GM19035 (cell line): ENCODE measurements at regions not wholly inside any gene's neighbourhood (a gene's known extent, or its start where the extent isn't known, plus 50 kb on each side); places are given as distances from the start of the nearest gene placed in this dataset.
"Not testable (repeated sequence)": the region's sequence is repeated elsewhere in the genome, so short reads cannot be mapped to it uniquely, and the experiment has no call there.

Source experiments
- ATAC-seq: cut with Tn5 transposase; IDR thresholded peaks from one replicate; pipeline ENCODE4 v1.9.1; 2021; ENCODE audit not compliant: unreplicated experiment

DNA sequence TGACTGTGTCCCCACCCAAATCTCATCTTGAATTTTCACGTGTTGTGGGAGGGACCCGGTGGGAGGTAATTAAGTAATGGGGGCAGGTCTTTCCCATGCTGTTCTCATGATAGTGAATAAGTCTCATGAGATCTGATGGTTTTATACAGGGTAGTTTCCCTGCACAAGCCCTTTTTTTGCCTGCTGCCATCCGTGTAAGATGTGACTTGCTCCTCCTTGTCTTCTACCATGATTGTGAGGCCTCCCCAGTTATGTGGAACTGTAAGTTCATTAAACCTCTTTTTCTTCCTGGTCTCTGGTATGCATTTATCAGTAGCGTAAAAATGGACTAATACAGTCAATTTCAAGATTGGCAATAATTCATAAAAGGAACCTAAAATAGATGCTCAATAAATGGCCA is 261.0 kb downstream of the ETV1 start:
- not testable (repeated sequence) for ATAC-seq

DNA sequence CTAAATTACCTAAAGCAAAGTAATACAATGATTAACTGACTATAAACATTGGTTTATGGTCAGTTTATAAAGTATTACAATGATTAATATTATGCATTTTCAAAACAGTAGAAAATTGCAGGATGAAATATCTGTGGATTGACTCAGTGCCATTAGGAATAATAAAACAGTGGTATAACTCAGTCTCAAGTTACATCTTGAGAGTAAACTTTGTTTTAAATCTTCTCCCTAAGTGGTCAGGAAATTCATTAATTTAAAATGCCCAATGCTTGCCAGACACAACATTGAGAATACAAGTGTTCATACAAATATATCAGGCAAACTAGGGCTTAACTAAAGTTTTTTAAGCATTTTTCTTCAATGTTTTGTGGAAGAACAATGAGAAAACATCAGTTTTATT is 257.8 kb downstream of the ETV1 start:
- no peak for ATAC-seq

DNA sequence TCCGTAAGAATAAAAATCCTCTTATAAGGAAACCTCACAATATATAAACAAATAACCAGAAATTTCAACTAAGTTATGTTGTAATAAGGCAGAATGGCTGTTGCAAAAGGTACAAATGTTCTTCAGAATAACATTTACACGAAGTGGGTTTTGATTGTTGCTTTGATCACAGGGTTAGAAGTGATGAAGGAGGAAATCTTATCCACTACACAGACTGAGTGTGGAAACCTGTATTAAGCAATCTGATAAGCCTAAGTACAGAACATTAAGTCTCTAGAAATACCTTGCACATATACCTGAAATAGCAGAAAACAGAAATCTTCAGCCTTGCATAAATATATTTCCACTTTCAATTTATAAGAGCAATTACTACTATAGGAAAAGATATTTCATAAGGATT is 251.9 kb downstream of the ETV1 start:
- ATAC-seq, result no peak

DNA sequence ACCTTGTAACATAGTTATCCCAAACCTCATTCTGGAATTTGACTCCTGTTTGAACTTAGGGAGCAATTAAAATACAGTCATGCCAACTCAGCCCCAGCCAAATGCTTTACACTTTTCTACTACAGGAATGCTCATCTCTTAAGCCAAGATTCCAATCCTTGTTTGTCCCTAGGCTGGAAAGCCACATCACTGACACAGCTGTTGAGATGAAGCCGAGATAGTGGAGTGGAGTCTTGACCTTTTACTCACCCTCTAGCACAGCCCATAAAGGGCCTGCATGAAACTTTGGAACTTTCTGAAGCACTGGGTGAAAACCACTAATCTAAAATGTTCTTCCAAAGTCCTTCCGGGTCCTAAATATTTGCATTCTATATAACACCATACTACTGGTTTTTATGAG is 247.3 kb downstream of the ETV1 start:
- no peak for ATAC-seq

DNA sequence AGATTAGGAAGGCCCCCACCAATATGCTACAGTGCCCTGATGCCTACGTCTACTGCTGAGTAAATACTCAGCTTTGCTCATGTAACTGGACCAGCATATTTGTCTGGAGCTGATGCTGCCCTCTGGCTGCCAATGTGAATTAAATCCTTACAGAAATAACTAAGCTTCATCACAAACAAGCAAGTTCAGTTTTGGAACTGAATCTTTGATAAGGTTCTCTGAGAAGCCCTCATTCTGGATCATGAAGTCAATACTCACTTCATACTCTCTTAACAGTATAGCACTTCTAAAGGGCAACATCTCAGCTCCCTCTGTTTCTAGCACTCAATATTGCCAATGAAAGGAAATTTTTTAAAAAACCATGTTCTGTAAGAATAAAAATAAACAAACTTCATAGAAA is 246.7 kb downstream of the ETV1 start:
- ATAC-seq, result no peak

DNA sequence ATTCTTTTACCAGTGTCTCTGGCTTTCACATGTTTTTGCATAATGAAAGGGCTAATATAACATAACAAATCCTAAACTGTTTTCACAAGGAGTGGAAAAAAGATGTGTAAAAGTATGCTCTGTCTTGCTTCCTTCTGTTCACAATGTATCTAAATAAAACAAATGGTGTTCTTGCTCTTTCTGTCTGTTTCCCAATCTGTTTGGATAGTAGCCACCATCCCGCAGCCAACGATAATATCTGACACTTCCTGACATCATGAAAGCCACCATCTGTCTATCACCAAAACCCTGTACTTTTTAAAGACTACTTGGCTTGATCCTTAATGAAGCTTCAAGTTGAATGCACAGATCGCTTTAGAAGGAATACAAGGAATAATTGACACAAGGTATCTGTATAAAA is 246.2 kb downstream of the ETV1 start:
- ATAC-seq, result no peak

DNA sequence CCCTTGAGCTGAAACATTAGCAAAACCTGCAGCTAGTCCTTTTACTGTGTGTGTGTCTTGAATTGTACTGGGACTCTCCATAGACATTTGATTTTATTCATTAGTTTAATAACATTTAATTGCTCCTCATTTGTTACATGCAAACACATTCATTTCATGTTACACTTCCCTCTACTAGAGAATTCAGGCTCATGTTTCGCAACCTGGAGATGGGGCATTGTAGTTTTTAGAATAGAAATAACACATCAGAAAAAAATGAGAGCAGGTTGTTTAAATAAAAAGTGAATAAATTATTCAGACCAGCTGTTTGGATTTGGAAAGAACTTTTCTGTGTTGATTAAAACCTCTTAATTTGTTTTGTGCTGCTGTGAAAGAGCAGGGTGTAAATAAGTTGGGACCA is 243.9 kb downstream of the ETV1 start:
- ATAC-seq, result no peak

DNA sequence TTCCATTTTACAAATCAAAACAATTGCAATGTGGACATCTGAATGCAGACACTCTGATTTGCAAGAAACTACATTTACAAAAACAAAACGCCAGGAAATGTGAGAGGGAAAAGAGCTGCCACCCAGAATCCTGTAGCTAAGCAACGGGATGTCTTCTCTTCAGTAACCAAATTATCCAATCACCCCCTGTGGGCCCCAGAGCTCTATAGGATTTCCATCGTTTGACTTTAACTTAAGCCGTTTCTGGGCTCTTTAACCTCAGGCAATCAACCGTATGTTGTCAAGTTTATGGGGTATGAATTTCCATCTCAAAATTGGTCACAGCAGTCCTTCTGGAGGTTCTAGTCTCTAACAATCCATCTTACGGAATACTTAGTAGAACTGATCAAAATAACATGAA is 240.5 kb downstream of the ETV1 start:
- ATAC-seq, result no peak

DNA sequence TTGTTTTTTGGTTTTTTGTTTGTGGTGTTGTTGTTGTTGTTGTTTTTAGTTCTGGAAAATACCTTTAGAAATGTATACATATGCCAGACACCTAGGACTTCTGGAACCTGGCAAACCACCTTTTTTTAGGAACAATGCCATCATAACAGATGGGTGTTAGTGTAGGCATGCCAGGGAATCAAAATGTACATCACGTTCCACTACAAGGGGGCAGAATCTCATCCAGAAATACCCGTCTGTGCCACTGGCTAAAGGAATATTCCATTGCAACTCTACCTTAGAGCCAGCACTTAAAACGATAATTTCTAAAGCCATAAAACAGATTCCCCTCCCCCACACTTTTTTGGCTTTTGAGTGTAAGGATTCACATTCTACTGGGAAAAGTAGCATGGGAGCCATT is 239.8 kb downstream of the ETV1 start:
- ATAC-seq, result no peak

DNA sequence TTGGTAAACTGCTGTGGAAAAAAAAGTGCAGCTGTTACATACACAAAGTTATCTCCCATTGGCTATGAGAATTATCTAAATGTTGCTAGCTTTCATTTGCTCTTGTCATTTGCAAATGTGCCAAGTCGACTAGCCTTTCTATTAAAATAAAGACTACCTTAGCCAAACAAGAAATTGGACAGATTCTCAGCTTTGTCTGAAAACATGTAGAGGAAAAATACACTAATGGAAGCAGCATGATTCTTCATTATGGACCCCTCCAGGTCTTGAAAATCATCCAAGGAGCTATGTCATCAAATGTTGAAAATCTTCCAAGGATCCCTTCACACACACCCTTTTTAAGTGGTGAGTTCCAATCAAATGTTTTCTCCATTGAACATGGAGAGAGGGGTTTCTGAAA is 237.7 kb downstream of the ETV1 start:
- ATAC-seq, result no peak

DNA sequence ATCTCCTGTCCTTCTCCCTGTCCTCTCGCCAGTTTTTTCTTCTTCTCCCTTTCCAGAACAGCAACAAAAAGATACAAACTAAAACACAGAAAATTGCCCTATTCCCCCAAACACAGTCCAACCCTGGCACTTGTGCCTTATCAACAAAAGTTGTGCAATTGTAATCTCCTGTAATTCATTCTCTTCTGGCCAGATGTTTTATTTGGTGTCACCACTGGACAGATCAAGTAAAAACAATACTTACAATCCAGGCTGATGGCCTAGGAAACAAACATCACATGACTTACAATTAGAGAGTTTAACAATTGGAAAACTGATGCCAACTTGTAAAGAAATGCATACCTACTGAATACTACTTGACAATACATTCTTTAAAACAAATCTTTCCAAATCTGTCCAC is 231.6 kb downstream of the ETV1 start:
- no peak for ATAC-seq

DNA sequence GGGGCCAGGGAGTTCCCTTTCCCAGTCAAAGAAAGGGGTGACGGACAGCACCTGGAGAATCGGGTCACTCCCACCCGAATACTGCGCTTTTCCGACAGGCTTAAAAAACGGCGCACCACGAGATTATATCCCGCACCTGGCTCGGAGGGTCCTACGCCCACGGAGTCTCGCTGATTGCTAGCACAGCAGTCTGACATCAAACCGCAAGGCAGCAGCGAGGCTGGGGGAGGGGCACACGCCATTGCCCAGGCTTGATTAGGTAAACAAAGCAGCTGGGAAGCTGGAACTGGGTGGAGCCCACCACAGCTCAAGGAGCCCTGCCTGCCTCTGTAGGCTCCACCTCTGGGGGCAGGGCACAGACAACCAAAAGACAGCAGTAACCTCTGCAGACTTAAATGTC is 223.6 kb downstream of the ETV1 start:
- not testable (repeated sequence) for ATAC-seq

DNA sequence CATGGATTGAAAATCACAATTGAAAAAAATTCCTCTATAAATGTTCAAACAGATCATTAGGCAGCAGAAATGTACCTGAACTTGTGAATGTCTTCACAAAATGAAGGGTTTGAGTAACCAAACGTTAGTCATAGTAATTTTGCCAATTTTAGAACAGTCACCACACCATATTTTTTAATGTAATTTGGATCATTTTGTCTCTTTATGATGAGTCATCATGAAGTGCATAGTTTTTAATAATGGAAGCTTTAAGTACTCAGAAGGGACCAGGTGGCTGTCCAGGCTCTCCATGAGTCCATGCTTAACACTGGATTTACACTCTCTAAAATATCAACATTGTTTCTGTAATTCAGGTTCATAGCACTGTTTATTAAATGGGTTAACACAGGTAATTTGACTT is 219.2 kb downstream of the ETV1 start:
- ATAC-seq, result no peak

DNA sequence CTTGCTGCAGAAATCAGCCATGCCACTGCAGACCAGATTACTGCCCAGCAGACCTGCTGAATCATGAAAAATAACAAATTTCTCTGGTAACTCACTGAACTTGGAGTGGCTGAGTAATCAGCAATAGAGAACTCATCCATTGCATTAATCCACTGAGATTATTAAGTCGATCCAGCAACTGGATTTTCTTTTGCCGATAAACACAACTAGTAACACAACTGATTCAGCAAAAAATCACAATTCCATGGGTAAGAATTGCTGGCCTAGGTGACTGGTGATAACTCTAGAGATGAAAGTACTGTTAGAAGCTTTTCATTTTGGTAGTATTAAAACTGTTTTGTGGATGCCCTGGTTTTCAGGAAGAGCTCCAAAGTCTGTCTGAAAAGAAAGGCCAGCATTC is 214.5 kb downstream of the ETV1 start:
- ATAC-seq, result no peak

DNA sequence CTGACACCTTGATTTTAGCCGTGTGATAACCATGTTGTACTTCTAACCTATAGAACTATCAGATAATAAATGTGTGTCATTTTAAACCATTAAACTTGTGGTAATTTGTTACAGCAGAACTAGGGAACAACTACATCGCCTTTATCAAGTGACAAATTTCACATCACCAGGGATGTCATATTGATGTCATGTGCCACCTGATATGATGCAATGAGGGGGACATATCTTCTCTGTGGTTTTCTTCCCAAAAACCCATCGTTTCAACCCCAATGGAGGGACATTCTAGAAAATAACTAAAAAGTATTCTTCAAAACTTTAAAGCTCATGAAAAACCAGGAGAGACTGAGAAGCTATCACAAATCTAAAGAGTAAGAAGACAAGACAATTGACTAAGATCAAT is 212.2 kb downstream of the ETV1 start:
- ATAC-seq, result no peak

DNA sequence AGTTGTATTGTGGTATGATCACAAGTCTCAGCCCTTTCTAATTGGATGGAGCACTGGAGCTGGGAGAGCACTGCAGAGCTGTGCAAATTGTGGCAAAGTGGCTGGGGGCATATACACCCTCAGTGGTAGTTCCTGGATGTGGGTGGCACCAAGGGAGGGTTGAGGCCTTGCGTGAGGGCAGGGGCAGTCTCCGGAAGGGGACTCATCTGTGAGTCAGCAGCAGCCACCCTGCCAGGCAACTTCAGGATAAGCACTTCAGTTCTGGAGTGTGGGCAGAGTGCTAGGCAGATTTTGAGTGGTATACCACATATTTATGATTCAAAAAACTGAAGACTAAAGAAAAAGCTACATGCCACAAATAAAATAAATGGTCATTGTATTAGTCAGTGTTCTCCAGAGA is 210.5 kb downstream of the ETV1 start:
- ATAC-seq, result no peak

DNA sequence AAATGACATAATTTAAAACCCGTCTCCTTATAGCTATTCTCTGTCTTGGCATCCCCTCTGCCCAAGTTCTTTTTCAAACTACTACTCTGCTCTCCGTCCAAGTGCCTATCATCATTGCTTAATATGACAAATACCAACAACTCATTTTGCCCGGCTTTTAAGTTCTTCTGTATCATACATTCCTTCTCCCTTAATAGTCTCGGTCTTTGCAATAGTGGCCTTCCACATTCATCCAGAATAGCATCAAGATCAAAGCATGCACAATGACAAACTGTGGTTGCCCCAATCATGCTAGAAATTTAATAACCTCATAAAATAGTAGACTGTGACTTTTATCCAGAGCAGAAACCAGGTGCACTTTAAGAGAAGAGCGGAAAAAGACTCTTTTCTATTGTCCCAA is 198.9 kb downstream of the ETV1 start:
- no peak for ATAC-seq

DNA sequence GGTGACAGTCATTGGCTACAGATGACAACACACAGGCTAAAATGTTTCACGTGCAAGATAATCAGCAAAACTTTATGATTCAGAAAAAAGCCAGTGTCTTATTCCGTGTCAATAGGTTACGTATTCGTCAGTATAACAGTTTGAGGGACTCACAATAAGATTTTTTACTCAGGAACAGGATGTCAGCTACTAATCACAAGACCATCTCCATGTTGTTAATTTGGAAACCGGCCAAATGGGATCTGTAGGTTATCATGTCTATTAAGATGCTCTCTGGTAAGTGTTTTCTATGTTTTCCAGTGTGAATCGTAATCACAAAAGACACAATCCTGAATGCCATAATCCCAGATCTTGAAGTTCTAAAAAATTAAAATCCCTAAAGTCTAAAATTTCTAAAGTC is 197.3 kb downstream of the ETV1 start:
- no peak for ATAC-seq

DNA sequence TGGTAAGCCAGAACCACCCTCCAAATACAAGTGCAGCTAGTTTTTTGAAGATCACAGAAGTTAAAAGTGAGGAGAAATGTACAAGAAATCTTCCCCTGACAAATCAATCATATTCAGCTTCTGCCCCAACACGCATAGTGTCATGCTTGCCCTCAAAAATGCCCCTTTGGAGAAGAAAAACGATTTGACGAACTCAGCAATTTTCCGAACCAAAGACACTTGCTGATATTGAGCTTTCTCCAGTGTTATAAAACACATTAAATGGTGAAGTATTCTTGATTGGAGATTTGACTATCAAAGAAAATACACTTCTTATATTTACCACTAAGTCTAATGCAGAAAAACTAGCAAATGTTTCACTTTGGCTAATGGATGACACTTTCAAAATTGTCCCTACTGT is 195.5 kb downstream of the ETV1 start:
- no peak for ATAC-seq

DNA sequence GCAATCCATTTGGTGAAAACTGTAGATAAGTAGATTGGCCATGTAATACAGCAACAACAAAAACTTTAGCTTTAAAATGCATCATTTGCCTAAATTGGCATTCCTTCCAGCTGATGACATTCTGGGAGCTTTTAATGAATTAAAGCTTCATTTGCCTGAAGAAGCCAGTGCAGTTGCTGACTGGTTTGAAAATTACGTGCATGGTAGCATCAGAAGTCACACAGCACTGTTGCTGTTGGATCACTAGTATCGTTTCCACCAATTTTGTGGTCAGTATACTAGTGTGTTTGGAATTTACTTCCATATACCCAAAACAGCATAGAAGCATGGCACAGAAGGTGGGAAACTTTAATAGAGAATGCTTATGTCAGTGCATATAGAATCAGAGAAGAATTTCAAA is 194.9 kb downstream of the ETV1 start:
- no peak for ATAC-seq

DNA sequence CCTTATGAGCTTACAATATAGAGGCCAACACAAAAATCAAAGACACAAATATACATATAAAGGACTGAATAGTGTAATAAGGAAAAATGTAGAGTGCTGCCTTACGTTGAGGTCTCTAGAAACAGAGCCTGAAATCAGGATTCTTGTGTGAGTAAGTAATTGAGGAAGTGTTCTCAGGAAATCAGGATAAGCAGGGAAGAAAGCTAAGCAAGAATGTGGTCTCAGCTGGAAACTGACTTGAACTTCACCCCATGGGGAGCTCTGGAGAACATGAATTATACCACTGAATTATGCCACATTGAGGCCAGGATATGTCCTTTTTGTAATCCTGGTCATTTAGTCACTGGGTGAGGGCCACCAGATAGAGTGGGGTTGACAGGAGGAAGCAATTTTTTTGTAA is 191.9 kb downstream of the ETV1 start:
- no peak for ATAC-seq

DNA sequence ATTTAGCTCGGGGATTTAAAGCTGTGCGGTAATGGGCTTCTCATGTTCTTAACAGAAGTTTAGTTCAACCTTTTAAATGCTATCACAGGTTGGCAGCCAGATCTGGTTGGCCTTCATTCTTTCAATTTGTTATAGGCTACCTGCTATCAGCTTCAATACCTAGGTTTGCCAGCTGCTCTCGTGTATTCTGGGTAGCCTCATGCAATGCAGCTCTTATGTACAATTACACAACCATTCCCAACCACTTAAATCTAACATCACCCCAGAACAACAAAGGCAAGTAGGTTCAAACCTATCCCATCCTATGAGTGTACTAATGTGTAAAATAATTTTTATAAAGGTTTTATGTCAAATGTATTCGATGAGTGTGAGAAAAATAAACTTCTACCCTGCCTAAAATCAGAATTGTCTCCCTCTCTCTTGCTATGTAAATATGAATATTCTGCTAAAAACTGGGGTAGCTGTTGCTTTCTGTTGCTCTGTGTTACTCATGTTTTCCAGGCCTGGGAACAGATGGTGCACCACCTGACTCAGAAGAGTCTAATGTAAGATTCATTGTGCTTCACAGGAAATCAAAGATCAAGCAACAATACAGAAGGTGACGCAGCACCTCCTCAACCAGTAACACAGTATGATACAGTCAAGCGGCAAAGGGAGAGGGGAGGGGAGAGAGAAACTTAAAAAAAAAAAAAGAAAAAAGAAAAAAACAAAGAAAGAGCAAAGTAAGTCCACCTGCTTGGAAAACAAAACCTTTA is 188.6 kb downstream of the ETV1 start:
- no peak for ATAC-seq

DNA sequence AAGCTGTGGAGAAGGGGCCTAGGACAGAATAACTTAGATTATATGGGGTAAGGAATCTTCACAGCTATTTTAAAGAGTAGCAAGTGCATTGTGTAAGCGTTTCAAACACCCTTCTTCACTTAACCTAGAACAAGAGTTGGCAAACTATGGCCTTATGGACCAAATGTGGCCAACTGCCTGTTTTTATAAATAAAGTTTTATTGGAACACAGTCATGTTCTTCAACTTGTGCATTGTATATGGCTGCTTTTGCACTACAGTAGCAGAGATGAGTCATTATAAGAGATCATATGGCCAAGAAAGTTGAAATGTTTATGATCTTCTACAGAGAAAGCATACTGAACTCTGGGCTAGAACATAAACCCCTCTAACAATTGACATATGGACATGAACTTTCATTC is 187.8 kb downstream of the ETV1 start:
- no peak for ATAC-seq

DNA sequence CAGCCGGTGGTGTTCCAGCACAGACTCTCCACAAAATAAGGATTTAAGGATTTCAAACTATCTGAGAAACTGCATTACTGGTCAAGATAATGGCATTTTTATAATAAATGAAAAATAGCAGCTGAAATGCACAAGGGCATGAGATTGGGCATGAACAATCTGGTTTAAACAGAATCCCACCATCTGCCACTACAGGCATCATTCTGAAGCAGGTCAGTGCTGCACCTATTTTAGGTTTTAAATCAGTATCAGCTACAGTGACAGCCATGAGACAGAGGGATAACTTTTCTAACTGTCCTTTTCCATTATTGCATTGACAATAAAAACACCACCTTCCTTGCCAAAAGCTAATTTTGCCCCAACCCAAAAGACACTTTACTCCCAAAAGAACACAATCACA is 186.8 kb downstream of the ETV1 start:
- ATAC-seq, result no peak
